HepG2 (cell line): ENCODE measurements at regions not wholly inside any gene's neighbourhood (a gene's known extent, or its start where the extent isn't known, plus 50 kb on each side); places are given as distances from the start of the nearest gene placed in this dataset.

ENCODE experiments used
- EP300 ChIP-seq, 3 experiments: sonication (generic) in 1 of 3; formaldehyde crosslinking in 1 of 3; IDR thresholded peaks; 2 replicates each; pipeline versions ENCODE4 v1.5.1 to v1.6.1; 2011 to 2020; ENCODE audit warnings: low read depth in 2 of 3, low read length in 2 of 3, borderline replicate concordance in 1 of 3, improper control_type of control experiment in 1 of 3, mild to moderate bottlenecking in 1 of 3, missing genetic modification reagents in 1 of 3, moderate library complexity in 1 of 3
- KDM5A ChIP-seq: fragments of 200-600 bp; sonication (generic); IDR thresholded peaks from 2 replicates; pipeline ENCODE4 v1.7.0; 2018; ENCODE audit warnings: antibody characterized with exemption, mild to moderate bottlenecking, low read length, borderline replicate concordance
- PHF5A ChIP-seq: IDR thresholded peaks from one replicate; pipeline ENCODE4 v1.6.1; 2018; ENCODE audit warnings: low read depth, missing genetic modification reagents; ENCODE audit not compliant: unreplicated experiment
- POGZ ChIP-seq: sonication (generic); formaldehyde crosslinking; IDR thresholded peaks from 2 replicates; pipeline ENCODE4 v1.4.0; 2020; ENCODE audit warnings: mild to moderate bottlenecking, missing genetic modification reagents
- RFX5 ChIP-seq: IDR thresholded peaks from 2 replicates; pipeline ENCODE4 v1.6.1; 2011; ENCODE audit warnings: low read depth, low read length, improper control_type of control experiment
- TBL1XR1 ChIP-seq: fragments of 150-350 bp; IDR thresholded peaks from 2 replicates; pipeline ENCODE4 v1.6.1; 2014; ENCODE audit warnings: borderline replicate concordance, low read length; ENCODE audit not compliant: partially characterized antibody
- ZBTB7B ChIP-seq: sonication (generic); formaldehyde crosslinking; IDR thresholded peaks from 2 replicates; pipeline ENCODE4 v1.4.0; 2020; ENCODE audit warnings: missing genetic modification reagents
- ZZZ3 ChIP-seq: sonication (generic); formaldehyde crosslinking; IDR thresholded peaks from 2 replicates; pipeline ENCODE4 v1.4.0; 2020; ENCODE audit warnings: missing genetic modification reagents, mild to moderate bottlenecking, borderline replicate concordance
- TF ChIP-seq, protein P1 (sequence below), 2 experiments: IDR thresholded peaks; 2 replicates each; pipeline ENCODE4 v1.6.1; 2011 to 2012; ENCODE audit warnings: low read length in 2 of 2, borderline replicate concordance in 1 of 2, low read depth in 1 of 2, mild to moderate bottlenecking in 1 of 2, moderate library complexity in 1 of 2

- no peak for TF ChIP-seq EP300 (IDR thresholded peaks at IDR 0.05; ENCODE audit: low read depth in 2 of 2, low read length in 2 of 2)
- TF ChIP-seq EP300 (CRISPR knock-in tag; IDR thresholded peaks at IDR 0.05; ENCODE audit: borderline replicate concordance) = no peak
- TF ChIP-seq TBL1XR1 = no peak
- TF ChIP-seq, protein P1, sequence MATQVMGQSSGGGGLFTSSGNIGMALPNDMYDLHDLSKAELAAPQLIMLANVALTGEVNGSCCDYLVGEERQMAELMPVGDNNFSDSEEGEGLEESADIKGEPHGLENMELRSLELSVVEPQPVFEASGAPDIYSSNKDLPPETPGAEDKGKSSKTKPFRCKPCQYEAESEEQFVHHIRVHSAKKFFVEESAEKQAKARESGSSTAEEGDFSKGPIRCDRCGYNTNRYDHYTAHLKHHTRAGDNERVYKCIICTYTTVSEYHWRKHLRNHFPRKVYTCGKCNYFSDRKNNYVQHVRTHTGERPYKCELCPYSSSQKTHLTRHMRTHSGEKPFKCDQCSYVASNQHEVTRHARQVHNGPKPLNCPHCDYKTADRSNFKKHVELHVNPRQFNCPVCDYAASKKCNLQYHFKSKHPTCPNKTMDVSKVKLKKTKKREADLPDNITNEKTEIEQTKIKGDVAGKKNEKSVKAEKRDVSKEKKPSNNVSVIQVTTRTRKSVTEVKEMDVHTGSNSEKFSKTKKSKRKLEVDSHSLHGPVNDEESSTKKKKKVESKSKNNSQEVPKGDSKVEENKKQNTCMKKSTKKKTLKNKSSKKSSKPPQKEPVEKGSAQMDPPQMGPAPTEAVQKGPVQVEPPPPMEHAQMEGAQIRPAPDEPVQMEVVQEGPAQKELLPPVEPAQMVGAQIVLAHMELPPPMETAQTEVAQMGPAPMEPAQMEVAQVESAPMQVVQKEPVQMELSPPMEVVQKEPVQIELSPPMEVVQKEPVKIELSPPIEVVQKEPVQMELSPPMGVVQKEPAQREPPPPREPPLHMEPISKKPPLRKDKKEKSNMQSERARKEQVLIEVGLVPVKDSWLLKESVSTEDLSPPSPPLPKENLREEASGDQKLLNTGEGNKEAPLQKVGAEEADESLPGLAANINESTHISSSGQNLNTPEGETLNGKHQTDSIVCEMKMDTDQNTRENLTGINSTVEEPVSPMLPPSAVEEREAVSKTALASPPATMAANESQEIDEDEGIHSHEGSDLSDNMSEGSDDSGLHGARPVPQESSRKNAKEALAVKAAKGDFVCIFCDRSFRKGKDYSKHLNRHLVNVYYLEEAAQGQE (IDR thresholded peaks at IDR 0.05; ENCODE audit: borderline replicate concordance in 1 of 2, low read depth in 1 of 2, low read length in 2 of 2) = no peak
- TF ChIP-seq POGZ (CRISPR knock-in tag) = no peak
- TF ChIP-seq RFX5 = no peak
- TF ChIP-seq PHF5A (CRISPR knock-in tag) = no peak
- no peak for TF ChIP-seq ZBTB7B (CRISPR knock-in tag)
- no peak for TF ChIP-seq KDM5A
- no peak for TF ChIP-seq ZZZ3 (CRISPR knock-in tag)
Observed at GRCh38 chr3:82610236-82610635, 848.8 kb upstream of the GBE1 start.
